ENCODE measurements at regions not wholly inside any gene's neighbourhood (a gene's known extent, or its start where the extent isn't known, plus 50 kb on each side); places are given as distances from the start of the nearest gene placed in this dataset.

DNA sequence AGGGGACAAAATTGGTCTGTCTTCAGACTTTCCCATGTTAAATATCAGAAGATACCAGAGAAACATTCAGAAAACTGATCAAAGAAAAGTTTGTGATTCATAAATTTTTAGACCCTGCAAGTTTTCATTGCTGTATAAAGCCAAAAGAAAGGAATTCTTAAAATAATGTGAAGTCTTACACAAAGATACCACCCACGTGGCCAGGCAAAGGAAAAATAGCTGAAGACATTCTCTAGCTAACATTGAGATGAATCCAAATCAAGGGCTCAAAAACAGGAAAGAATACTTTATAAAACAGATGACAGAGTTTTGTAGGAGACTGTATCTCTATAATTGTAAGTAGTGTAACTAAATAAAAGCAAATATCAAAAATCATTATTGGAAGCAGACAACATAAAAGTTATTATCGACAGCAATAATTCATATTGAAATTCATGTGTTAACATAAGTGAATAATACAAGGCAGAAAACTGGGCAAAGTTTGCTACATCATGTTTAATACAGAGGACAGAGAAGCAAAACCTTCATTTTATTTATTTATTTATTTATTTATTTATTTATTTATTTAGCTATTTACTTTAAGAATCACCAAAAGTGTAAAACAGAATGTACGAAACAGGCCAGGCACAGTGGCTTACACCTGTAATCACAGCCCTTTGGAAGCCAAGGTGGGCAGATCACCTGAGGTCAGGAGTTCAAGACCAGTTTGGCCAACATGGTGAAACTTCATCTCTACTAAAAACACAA lies 204.6 kb upstream of the SLIT2 start:
- TF ChIP-seq, protein P1, sequence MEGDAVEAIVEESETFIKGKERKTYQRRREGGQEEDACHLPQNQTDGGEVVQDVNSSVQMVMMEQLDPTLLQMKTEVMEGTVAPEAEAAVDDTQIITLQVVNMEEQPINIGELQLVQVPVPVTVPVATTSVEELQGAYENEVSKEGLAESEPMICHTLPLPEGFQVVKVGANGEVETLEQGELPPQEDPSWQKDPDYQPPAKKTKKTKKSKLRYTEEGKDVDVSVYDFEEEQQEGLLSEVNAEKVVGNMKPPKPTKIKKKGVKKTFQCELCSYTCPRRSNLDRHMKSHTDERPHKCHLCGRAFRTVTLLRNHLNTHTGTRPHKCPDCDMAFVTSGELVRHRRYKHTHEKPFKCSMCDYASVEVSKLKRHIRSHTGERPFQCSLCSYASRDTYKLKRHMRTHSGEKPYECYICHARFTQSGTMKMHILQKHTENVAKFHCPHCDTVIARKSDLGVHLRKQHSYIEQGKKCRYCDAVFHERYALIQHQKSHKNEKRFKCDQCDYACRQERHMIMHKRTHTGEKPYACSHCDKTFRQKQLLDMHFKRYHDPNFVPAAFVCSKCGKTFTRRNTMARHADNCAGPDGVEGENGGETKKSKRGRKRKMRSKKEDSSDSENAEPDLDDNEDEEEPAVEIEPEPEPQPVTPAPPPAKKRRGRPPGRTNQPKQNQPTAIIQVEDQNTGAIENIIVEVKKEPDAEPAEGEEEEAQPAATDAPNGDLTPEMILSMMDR (IDR thresholded peaks at IDR 0.05; ENCODE audit: insufficient read depth, low read length, poor library complexity, severe bottlenecking) = no peak
- no peak for TF ChIP-seq EZH2phosphoT487 (conservative IDR thresholded peaks at IDR 0.05; ENCODE audit: low read length)

Measured in SU-DHL-6 (cell line).